SU-DHL-6 (cell line): ENCODE measurements at regions not wholly inside any gene's neighbourhood (a gene's known extent, or its start where the extent isn't known, plus 50 kb on each side); places are given as distances from the start of the nearest gene placed in this dataset.

Experiments used
- H2AFZ ChIP-seq: fragments of 200-600 bp; sonication (generic); 2 replicates; pipeline ENCODE4 v1.6.1; 2014; ENCODE audit warnings: low read depth, mild to moderate bottlenecking, moderate library complexity, mixed read lengths, antibody characterized with exemption, low read length; ENCODE audit not compliant: severe bottlenecking
- H3F3A ChIP-seq: fragments of 200-600 bp; shearing (Covaris generic); 2 replicates; pipeline ENCODE4 v1.6.0; 2016; ENCODE audit warnings: antibody characterized with exemption, mild to moderate bottlenecking; ENCODE audit not compliant: insufficient read depth
- H3K27ac ChIP-seq: fragments of 200-600 bp; sonication (generic); 2 replicates; pipeline ENCODE4 v1.5.1; 2016; ENCODE audit warnings: low read depth, mild to moderate bottlenecking, low read length, moderate library complexity, mixed read lengths
- H3K27me3 ChIP-seq: fragments of 200-600 bp; sonication (generic), shearing (Covaris generic); 2 replicates; pipeline ENCODE4 v1.6.0; 2014; ENCODE audit warnings: mild to moderate bottlenecking, low read length
- H3K36me3 ChIP-seq: fragments of 200-600 bp; sonication (generic); 2 replicates; pipeline ENCODE4 v1.6.1; 2014; ENCODE audit warnings: mild to moderate bottlenecking, low read length, mixed read lengths
- H3K4me2 ChIP-seq: fragments of 300-600, 200-600 bp; shearing (Covaris generic), sonication (generic); 2 replicates; pipeline ENCODE4 v1.6.0; 2014; ENCODE audit warnings: low read length, low read depth, mild to moderate bottlenecking; ENCODE audit not compliant: poor library complexity, severe bottlenecking
- H3K4me3 ChIP-seq: fragments of 200-600 bp; sonication (generic); 2 replicates; pipeline ENCODE4 v1.5.1; 2014; ENCODE audit warnings: antibody characterized with exemption, low read length, mild to moderate bottlenecking, mixed read lengths; ENCODE audit not compliant: insufficient read depth, poor library complexity, severe bottlenecking
- H3K79me2 ChIP-seq: fragments of 200-600 bp; sonication (generic); 2 replicates; pipeline ENCODE4 v1.6.1; 2014; ENCODE audit warnings: mild to moderate bottlenecking, low read length, moderate library complexity; ENCODE audit not compliant: insufficient read depth
- H3K9ac ChIP-seq: fragments of 200-600 bp; sonication (generic); 2 replicates; pipeline ENCODE4 v1.7.0; 2014; ENCODE audit warnings: mild to moderate bottlenecking, low read length
- H3K9me2 ChIP-seq: fragments of 200-600 bp; sonication (generic); replicated peaks from 2 replicates; pipeline ENCODE4 v1.6.1; 2014; ENCODE audit warnings: low read length; ENCODE audit not compliant: insufficient read depth
- H3K9me3 ChIP-seq: fragments of 200-600 bp; sonication (generic); 2 replicates; pipeline ENCODE4 v1.6.1; 2014; ENCODE audit warnings: low read length, mixed read lengths; ENCODE audit not compliant: insufficient read depth
- H4K20me1 ChIP-seq: fragments of 200-600 bp; sonication (generic); 2 replicates; pipeline ENCODE4 v1.6.1; 2014; ENCODE audit warnings: low read depth, mild to moderate bottlenecking, antibody characterized with exemption, low read length, moderate library complexity, mixed read lengths
- EZH2phosphoT487 ChIP-seq: fragments of 200-600 bp; sonication (generic), shearing (Covaris generic); conservative IDR thresholded peaks from 2 replicates; pipeline ENCODE4 v1.6.1; 2018; ENCODE audit warnings: mild to moderate bottlenecking, antibody characterized with exemption, low read length, moderate library complexity, mixed read lengths
- TF ChIP-seq, protein P1 (sequence below): fragments of 200-600 bp; sonication (generic); IDR thresholded peaks from one replicate; pipeline ENCODE4 v1.5.1; 2017; ENCODE audit warnings: antibody characterized with exemption, mild to moderate bottlenecking, low read length, moderate library complexity; ENCODE audit not compliant: insufficient read depth, poor library complexity, severe bottlenecking

DNA sequence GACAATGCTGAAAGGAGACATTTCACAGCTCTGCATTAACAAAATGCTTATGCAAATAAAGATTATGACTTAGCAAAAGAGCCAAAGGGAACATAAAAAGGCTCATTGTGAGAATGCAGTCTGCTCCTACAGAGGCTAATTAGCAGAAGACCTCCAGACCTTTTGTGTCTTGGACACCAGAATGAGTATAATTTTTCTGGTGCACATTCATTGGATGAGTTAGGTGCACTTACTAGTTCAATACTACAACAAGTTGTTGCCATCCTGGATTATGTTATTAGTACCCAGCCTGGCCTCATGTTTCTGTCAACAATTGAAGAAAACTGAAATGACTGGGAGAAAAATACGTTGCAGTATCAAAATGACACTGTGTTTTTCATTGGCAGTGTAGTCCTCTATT is 613.2 kb upstream of the CHORDC1 start:
- no peaks in the 10 kb centered on the region for H3K9me3 ChIP-seq
- H2AFZ ChIP-seq, result no peak overlapping the region
- no peak overlapping the region for H3K27ac ChIP-seq
- H3K4me3 ChIP-seq, result no peak overlapping the region
- H4K20me1 ChIP-seq, result no peaks in the 10 kb centered on the region
- H3K27me3 ChIP-seq, result no peaks in the 10 kb centered on the region
- no peaks in the 10 kb centered on the region for H3F3A ChIP-seq
- no peak overlapping the region for H3K9ac ChIP-seq
- no peak overlapping the region for H3K4me2 ChIP-seq
- H3K79me2 ChIP-seq, result no peaks in the 10 kb centered on the region
- H3K36me3 ChIP-seq, result no peaks in the 10 kb centered on the region
- no peak for TF ChIP-seq EZH2phosphoT487
- TF ChIP-seq, protein P1, sequence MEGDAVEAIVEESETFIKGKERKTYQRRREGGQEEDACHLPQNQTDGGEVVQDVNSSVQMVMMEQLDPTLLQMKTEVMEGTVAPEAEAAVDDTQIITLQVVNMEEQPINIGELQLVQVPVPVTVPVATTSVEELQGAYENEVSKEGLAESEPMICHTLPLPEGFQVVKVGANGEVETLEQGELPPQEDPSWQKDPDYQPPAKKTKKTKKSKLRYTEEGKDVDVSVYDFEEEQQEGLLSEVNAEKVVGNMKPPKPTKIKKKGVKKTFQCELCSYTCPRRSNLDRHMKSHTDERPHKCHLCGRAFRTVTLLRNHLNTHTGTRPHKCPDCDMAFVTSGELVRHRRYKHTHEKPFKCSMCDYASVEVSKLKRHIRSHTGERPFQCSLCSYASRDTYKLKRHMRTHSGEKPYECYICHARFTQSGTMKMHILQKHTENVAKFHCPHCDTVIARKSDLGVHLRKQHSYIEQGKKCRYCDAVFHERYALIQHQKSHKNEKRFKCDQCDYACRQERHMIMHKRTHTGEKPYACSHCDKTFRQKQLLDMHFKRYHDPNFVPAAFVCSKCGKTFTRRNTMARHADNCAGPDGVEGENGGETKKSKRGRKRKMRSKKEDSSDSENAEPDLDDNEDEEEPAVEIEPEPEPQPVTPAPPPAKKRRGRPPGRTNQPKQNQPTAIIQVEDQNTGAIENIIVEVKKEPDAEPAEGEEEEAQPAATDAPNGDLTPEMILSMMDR, result no peak
- no peaks in the 10 kb centered on the region for H3K9me2 ChIP-seq

DNA sequence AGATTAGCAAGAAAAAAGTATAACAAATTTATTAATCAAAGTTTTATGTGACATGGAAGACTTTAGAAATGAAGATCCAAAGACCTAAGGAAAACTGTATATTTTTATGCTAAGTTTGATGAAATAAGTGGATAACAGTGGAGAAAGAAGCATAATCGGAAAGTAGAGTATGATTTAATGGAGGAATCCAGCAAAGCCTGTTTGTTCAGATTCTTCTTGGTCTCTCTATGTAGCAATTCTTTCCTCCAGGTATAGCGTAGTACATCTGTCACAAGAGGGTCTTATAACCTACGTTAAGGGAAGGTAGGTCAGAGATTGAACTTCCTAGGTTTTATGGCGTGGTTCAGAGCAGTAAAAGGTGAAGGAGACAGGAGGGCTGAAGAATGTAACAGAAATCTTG is 600.6 kb upstream of the CHORDC1 start:
- Histone ChIP-seq H4K20me1 (no peaks in the 10 kb centered on the region), H3K36me3 (no peaks in the 10 kb centered on the region), H3K9me2 (no peaks in the 10 kb centered on the region), H3F3A (no peaks in the 10 kb centered on the region), H3K9me3 (no peaks in the 10 kb centered on the region), H3K27ac (no peak overlapping the region), H3K9ac (no peak overlapping the region), H3K27me3 (no peaks in the 10 kb centered on the region), H2AFZ (no peak overlapping the region), H3K79me2 (no peaks in the 10 kb centered on the region), H3K4me3 (no peak overlapping the region), H3K4me2 (no peak overlapping the region)
- TF ChIP-seq EZH2phosphoT487, result no peak
- TF ChIP-seq, protein P1, result no peak

DNA sequence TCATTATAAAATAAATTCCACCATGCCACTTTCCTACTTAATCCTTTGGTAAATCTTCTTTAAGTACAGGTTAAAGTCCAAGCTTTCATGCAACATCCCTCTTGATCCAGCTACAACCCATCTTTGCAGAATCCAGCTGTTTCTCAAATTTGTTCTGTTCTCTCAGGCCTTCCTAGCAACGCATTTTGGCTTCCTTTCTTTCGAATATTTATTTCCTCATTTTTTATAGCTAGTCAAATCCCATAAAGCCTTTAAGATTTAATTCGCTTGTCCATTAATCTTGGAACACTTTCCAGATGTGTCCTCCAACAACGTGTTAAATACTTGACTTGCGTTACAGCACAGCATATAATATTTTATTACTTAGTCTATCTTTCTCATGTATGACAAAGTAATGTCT is 600.1 kb upstream of the CHORDC1 start:
- Histone ChIP-seq H3F3A (no peaks in the 10 kb centered on the region), H3K27ac (no peak overlapping the region), H3K4me3 (no peak overlapping the region), H3K9me3 (no peaks in the 10 kb centered on the region), H3K9ac (no peak overlapping the region), H3K36me3 (no peaks in the 10 kb centered on the region), H3K27me3 (no peaks in the 10 kb centered on the region), H4K20me1 (no peaks in the 10 kb centered on the region), H3K79me2 (no peaks in the 10 kb centered on the region), H2AFZ (no peak overlapping the region), H3K9me2 (no peaks in the 10 kb centered on the region), H3K4me2 (no peak overlapping the region)
- TF ChIP-seq, protein P1, result no peak
- TF ChIP-seq EZH2phosphoT487, result no peak
